NCI-H82 (cell line): ENCODE measurements at regions not wholly inside any gene's neighbourhood (a gene's known extent, or its start where the extent isn't known, plus 50 kb on each side); places are given as distances from the start of the nearest gene placed in this dataset.

Experiments
- DNase-seq: peaks from one replicate; lab custom pipeline; 2025; lab: John Stamatoyannopoulos, UW

GRCh38 chr22:27388090-27388600, 413.4 kb downstream of the MN1 start:
- no peak for DNase-seq

GRCh38 chr22:27389727-27390075, 411.9 kb downstream of the MN1 start:
- DNase-seq, result no peak

- no peak for DNase-seq
Measured at GRCh38 chr22:27391092-27391770, 410.3 kb downstream of the MN1 start.

- no peak for DNase-seq
Measured at GRCh38 chr22:27393371-27393770, 408.2 kb downstream of the MN1 start.

- no peak for DNase-seq
Measured at GRCh38 chr22:27394806-27395404, 406.7 kb downstream of the MN1 start.

- no peak for DNase-seq
Measured at GRCh38 chr22:27397036-27397953, 404.3 kb downstream of the MN1 start.

- DNase-seq, result no peak
Measured at GRCh38 chr22:27397954-27398342, 403.6 kb downstream of the MN1 start.

GRCh38 chr22:27399161-27399560, 402.4 kb downstream of the MN1 start:
- no peak for DNase-seq

- DNase-seq, result no peak
Measured at GRCh38 chr22:27400811-27401210, 400.7 kb downstream of the MN1 start.

GRCh38 chr22:27401321-27401720, 400.2 kb downstream of the MN1 start:
- no peak for DNase-seq

- no peak for DNase-seq
Measured at GRCh38 chr22:27404441-27404840, 397.1 kb downstream of the MN1 start.

GRCh38 chr22:27405672-27406388, 395.7 kb downstream of the MN1 start:
- peak; percentile 52 for DNase-seq

GRCh38 chr22:27406389-27406861, 395.1 kb downstream of the MN1 start:
- DNase-seq, result no peak

GRCh38 chr22:27407369-27407985, 394.1 kb downstream of the MN1 start:
- DNase-seq, result no peak

GRCh38 chr22:27408068-27408467, 393.5 kb downstream of the MN1 start:
- no peak for DNase-seq

GRCh38 chr22:27409299-27409698, 392.3 kb downstream of the MN1 start:
- DNase-seq, result no peak

GRCh38 chr22:27412866-27413445, 388.6 kb downstream of the MN1 start:
- DNase-seq, result no peak

- DNase-seq, result no peak
Measured at GRCh38 chr22:27413702-27414101, 387.9 kb downstream of the MN1 start.

- no peak for DNase-seq
Measured at GRCh38 chr22:27416511-27417420, 384.8 kb downstream of the MN1 start.

GRCh38 chr22:27417421-27417814, 384.1 kb downstream of the MN1 start:
- DNase-seq, result no peak
